Smooth muscle cell (in vitro differentiated cells): ENCODE measurements at regions not wholly inside any gene's neighbourhood (a gene's known extent, or its start where the extent isn't known, plus 50 kb on each side); places are given as distances from the start of the nearest gene placed in this dataset.

Experiments used
- DNase-seq: peaks from one replicate; lab custom pipeline; 2025; ENCODE audit not compliant: unreplicated experiment; lab: John Stamatoyannopoulos, UW
- H2AFZ ChIP-seq: fragments of 200-600 bp; sonication (generic); 2 replicates; pipeline ENCODE4 v1.6.0; 2016; ENCODE audit warnings: antibody characterized with exemption, low read depth, mild to moderate bottlenecking
- H3F3A ChIP-seq: fragments of 200-600 bp; sonication (generic); 2 replicates; pipeline ENCODE4 v1.6.0; 2017; ENCODE audit warnings: antibody characterized with exemption, low read depth
- H3K27ac ChIP-seq: fragments of 200-600 bp; sonication (generic); 2 replicates; pipeline ENCODE4 v1.5.1; 2016; ENCODE audit warnings: low read depth, mild to moderate bottlenecking
- H3K27me3 ChIP-seq: fragments of 200-600 bp; sonication (generic); 2 replicates; pipeline ENCODE4 v1.6.1; 2016; ENCODE audit warnings: low read depth, mild to moderate bottlenecking
- H3K36me3 ChIP-seq: fragments of 200-600 bp; sonication (generic); 2 replicates; pipeline ENCODE4 v1.5.1; 2016; ENCODE audit warnings: low read depth
- H3K4me1 ChIP-seq: fragments of 200-600 bp; sonication (generic); 2 replicates; pipeline ENCODE4 v1.5.1; 2016; ENCODE audit warnings: low read depth
- H3K4me2 ChIP-seq: fragments of 200-600 bp; sonication (generic); 2 replicates; pipeline ENCODE4 v1.6.0; 2016; ENCODE audit warnings: mild to moderate bottlenecking
- H3K4me3 ChIP-seq: fragments of 200-600 bp; sonication (generic); 2 replicates; pipeline ENCODE4 v1.5.1; 2016; ENCODE audit warnings: mild to moderate bottlenecking
- H3K79me2 ChIP-seq: fragments of 200-600 bp; sonication (generic); 2 replicates; pipeline ENCODE4 v1.6.0; 2016; ENCODE audit warnings: low read depth, mild to moderate bottlenecking
- H3K9ac ChIP-seq: fragments of 200-600 bp; sonication (generic); 2 replicates; pipeline ENCODE4 v1.6.0; 2016; ENCODE audit warnings: low read depth
- H3K9me3 ChIP-seq: fragments of 200-600 bp; sonication (generic); replicated peaks from 2 replicates; pipeline ENCODE4 v1.5.1; 2016; ENCODE audit warnings: low read depth
- H4K20me1 ChIP-seq: fragments of 200-600 bp; sonication (generic); 2 replicates; pipeline ENCODE4 v1.6.0; 2016; ENCODE audit warnings: low read depth
- WGBS: methylation state at CpG from one replicate; pipeline ENCODE4 v1.1.7; 2016; ENCODE audit warnings: low lambda C conversion rate; 5-methylcytosine and 5-hydroxymethylcytosine counted together
- TF ChIP-seq, protein P1 (sequence below): fragments of 200-600 bp; sonication (generic); IDR thresholded peaks from 2 replicates; pipeline ENCODE4 v1.5.1; 2017; ENCODE audit warnings: borderline replicate concordance, mild to moderate bottlenecking, antibody characterized with exemption; ENCODE audit not compliant: insufficient read depth, poor library complexity, severe bottlenecking

DNA sequence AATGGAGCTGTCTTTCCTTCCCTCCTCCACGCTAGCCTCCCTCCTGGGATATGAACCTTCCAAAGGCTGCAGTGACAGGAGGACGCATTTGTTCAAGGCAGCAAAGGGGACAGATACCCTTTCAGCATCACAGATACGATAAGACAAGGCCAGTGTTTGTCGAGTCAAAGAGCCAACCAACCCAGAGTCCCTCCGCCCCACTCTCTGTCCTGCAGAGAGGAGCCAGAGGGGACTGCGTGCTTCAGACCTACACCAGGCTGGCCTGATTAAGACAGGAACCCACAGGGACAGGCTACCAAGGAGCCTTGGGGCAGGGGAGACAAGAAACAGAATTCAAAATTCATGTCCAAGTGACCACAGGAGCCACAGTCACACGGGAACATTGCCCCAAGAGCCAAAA, 72.6 kb upstream of the CDH5 start:
- H3K9me3 ChIP-seq, result no peaks in the 10 kb centered on the region
- DNase-seq, result no peak
- H3K27me3 ChIP-seq, result peaks cover 4% of the 10 kb centered on the region
- H3K36me3 ChIP-seq, result no peaks in the 10 kb centered on the region
- TF ChIP-seq, protein P1, sequence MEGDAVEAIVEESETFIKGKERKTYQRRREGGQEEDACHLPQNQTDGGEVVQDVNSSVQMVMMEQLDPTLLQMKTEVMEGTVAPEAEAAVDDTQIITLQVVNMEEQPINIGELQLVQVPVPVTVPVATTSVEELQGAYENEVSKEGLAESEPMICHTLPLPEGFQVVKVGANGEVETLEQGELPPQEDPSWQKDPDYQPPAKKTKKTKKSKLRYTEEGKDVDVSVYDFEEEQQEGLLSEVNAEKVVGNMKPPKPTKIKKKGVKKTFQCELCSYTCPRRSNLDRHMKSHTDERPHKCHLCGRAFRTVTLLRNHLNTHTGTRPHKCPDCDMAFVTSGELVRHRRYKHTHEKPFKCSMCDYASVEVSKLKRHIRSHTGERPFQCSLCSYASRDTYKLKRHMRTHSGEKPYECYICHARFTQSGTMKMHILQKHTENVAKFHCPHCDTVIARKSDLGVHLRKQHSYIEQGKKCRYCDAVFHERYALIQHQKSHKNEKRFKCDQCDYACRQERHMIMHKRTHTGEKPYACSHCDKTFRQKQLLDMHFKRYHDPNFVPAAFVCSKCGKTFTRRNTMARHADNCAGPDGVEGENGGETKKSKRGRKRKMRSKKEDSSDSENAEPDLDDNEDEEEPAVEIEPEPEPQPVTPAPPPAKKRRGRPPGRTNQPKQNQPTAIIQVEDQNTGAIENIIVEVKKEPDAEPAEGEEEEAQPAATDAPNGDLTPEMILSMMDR, result no peak
- no peaks in the 10 kb centered on the region for H4K20me1 ChIP-seq
- no peaks in the 10 kb centered on the region for H3K4me1 ChIP-seq
- no peak overlapping the region for H3K27ac ChIP-seq
- H2AFZ ChIP-seq, result no peak overlapping the region
- H3K9ac ChIP-seq, result no peak overlapping the region
- WGBS, result 83% methylated on average over 7 of the region's 7 CpGs
- H3F3A ChIP-seq, result no peaks in the 10 kb centered on the region
- H3K79me2 ChIP-seq, result no peaks in the 10 kb centered on the region
- no peak overlapping the region for H3K4me3 ChIP-seq
- no peak overlapping the region for H3K4me2 ChIP-seq

DNA sequence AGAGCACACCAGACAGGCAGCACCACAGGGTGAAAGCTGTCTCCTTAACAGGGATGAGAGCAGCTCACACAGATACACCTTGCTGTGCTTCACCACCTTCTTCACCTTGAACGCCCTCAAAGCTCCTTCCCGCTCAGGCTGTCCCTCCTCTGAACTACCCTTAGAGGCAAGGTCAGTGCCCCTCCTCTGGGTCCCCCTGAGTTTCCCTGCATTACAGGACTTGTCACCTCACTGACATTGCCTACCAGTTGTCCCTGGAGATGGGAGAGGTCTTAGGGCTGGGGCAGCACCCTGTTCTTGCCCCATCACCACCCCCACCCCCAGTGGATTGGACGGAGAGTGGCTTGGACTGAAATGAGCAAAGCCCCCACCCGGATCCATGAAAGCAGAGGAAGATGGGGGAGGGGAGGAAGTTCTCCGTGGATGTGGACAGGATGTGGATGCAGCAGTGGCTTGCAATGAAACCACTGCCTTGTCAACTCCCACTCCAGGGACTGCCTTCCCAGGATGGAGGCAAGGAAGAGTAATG, 73.2 kb upstream of the CDH5 start:
- Histone ChIP-seq H3K36me3 (no peaks in the 10 kb centered on the region), H4K20me1 (no peaks in the 10 kb centered on the region), H3K27ac (no peak overlapping the region), H2AFZ (no peak overlapping the region), H3K27me3 (peaks cover 4% of the 10 kb centered on the region), H3K79me2 (no peaks in the 10 kb centered on the region), H3K4me1 (no peaks in the 10 kb centered on the region), H3K4me2 (no peak overlapping the region), H3K4me3 (no peak overlapping the region), H3K9ac (no peak overlapping the region), H3K9me3 (no peaks in the 10 kb centered on the region), H3F3A (no peaks in the 10 kb centered on the region)
- no peak for DNase-seq
- 86% methylated on average over 5 of the region's 5 CpGs for WGBS
- TF ChIP-seq, protein P1, result no peak

DNA sequence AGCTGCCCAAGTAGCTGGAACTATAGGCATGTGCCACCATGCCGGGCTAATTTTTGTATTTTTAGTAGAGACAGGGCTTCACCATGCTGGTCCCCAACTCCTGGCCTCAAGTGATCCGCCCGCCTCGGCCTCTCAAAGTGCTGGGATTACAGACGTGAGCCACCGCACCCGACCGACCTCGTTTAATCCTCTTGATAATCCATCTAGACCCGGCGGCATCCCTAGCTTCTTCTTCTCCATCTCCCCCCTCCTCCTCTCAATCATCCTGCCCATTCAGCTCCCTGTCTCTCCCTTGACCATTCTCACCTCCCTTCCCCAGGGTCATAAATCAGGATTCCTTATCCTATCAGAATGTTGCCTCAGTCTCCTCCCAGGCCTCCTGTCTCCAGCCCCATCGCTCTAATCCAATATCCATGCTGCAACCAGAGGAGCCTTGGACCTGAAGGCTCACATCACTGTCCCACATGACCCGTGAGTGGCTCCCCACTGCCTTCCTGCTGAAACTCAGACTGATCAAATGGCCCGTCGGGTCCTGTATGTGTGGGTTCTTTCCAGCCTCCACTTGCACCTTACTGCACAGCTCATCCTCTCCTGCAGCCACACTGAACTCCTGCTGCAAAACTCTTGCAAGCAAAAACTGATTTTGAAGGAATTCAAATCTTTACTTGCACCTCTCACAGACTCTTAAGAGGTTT, 74.1 kb upstream of the CDH5 start:
- TF ChIP-seq, protein P1, result no peak
- no peaks in the 10 kb centered on the region for H3K36me3 ChIP-seq
- H3K79me2 ChIP-seq, result no peaks in the 10 kb centered on the region
- H3K27me3 ChIP-seq, result peaks cover 4% of the 10 kb centered on the region
- no peak overlapping the region for H3K4me2 ChIP-seq
- no peaks in the 10 kb centered on the region for H3K4me1 ChIP-seq
- WGBS, result 86% methylated on average over 15 of the region's 15 CpGs
- H2AFZ ChIP-seq, result no peak overlapping the region
- H3F3A ChIP-seq, result no peaks in the 10 kb centered on the region
- no peak overlapping the region for H3K9ac ChIP-seq
- no peak for DNase-seq
- no peaks in the 10 kb centered on the region for H3K9me3 ChIP-seq
- H3K27ac ChIP-seq, result no peak overlapping the region
- H3K4me3 ChIP-seq, result no peak overlapping the region
- H4K20me1 ChIP-seq, result no peaks in the 10 kb centered on the region

DNA sequence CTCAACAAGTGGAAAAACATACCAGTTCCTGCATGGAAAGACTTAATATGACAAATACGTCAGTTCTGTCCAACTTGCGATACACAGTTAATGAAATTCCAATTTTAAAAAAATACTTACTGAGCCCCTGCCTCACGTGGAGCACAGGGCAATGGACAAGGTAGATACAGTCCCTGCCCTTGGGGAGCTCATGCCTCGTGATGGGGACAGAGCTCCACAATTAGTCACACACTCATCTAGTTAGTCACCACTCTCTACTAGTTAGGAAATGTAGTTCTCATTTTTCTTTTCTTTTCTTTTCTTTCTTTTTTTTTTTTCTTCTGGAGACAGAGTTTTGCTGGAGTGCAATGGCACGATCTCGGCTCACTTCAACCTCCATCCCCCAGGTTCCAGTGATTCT, 74.7 kb upstream of the CDH5 start:
- H3K9me3 ChIP-seq, result no peaks in the 10 kb centered on the region
- no peaks in the 10 kb centered on the region for H3K36me3 ChIP-seq
- no peaks in the 10 kb centered on the region for H4K20me1 ChIP-seq
- TF ChIP-seq, protein P1, result no peak
- H3K4me3 ChIP-seq, result no peak overlapping the region
- 80% methylated on average over 6 of the region's 6 CpGs for WGBS
- no peak overlapping the region for H2AFZ ChIP-seq
- no peak for DNase-seq
- no peaks in the 10 kb centered on the region for H3K4me1 ChIP-seq
- no peak overlapping the region for H3K9ac ChIP-seq
- peaks cover 4% of the 10 kb centered on the region for H3K27me3 ChIP-seq
- no peak overlapping the region for H3K4me2 ChIP-seq
- H3K27ac ChIP-seq, result no peak overlapping the region
- H3K79me2 ChIP-seq, result no peaks in the 10 kb centered on the region
- no peaks in the 10 kb centered on the region for H3F3A ChIP-seq
